ENCODE measurements at regions not wholly inside any gene's neighbourhood (a gene's known extent, or its start where the extent isn't known, plus 50 kb on each side); places are given as distances from the start of the nearest gene placed in this dataset.

DNA sequence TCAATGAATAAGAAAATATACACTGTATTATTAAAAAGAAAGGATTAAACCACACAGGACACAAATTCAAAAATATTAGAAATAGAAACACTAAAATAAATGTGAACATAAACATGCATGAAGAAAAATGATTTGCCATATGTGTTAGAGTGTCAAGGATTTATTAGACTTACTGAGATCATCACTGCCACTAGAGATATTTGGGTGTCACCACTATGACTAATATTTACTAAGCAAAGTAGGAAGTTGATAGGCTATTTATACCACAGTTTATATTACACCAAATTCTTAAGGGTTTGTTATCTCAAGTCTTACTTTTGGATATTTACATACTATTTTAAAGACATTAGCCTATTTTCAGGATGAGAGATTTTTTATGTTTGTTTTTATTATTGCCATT lies 575.0 kb upstream of the SGO1 start:
- Histone ChIP-seq H3K4me3 (ENCODE audit: low read length) (no peak overlapping the region), H3K27ac (ENCODE audit: low read length) (no peak overlapping the region)

DNA sequence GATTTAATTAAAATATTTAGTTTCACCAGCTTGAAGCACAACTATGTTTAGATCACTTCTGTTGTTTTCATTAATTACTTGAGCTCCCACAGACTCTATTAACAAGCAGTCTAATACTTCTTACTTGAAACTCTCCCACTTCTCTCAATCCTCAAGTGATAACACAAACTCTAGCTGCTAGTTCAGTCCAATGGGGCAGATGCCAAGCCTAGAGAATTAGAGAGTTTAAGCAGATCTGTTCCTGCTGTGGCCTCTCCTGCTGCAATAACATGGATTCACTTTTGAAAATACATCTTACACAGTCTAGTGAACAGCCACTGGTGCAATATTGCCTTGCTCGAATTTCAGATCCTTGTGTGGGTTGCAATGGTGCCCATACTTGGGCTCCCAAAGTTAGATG lies 566.4 kb upstream of the SGO1 start:
- Histone ChIP-seq H3K27me3 (ENCODE audit: control insufficient read depth, insufficient read depth, low read length) (no peaks in the 10 kb centered on the region), H3K27ac (ENCODE audit: low read length) (no peak overlapping the region), H3K4me3 (ENCODE audit: low read length) (no peak overlapping the region), H3K4me1 (ENCODE audit: control insufficient read depth, insufficient read depth, low read length) (no peaks in the 10 kb centered on the region), H3K36me3 (ENCODE audit: control insufficient read depth, insufficient read depth, low read length) (no peaks in the 10 kb centered on the region), H3K9me3 (replicated peaks; ENCODE audit: control insufficient read depth, low read depth, low read length) (no peaks in the 10 kb centered on the region)
- peak; percentile 46 for DNase-seq
- WGBS (ENCODE audit: insufficient coverage): 90% methylated on average over 1 of the region's 1 CpG

More for the DNA sequence above, 575.0 kb upstream of the SGO1 start:
- H3K36me3 ChIP-seq (ENCODE audit: control insufficient read depth, insufficient read depth, low read length): no peaks in the 10 kb centered on the region
- DNase-seq: no peak
- H3K4me1 ChIP-seq (ENCODE audit: control insufficient read depth, insufficient read depth, low read length): no peaks in the 10 kb centered on the region
- H3K27me3 ChIP-seq (ENCODE audit: control insufficient read depth, insufficient read depth, low read length): no peaks in the 10 kb centered on the region
- H3K9me3 ChIP-seq (replicated peaks; ENCODE audit: control insufficient read depth, low read depth, low read length): no peaks in the 10 kb centered on the region

DNA sequence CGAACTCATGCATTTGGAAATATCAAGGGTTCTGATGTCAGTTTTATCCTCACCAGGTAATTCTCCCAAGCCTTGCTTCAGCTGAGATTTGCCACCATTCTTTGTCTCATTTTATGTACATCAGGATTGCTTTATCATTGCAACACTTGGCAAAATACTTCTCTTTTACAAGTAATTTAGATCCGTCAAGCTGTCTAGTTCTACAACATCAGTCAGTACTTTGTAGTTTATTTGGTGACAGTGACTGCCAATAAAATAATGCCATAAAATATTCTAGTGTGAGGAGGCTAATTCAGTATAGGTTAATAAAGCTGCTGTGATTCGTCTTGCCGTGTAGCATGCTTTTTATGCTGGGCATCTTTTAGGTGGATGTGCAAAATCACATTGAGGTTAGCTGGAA lies 565.3 kb upstream of the SGO1 start:
- no peaks in the 10 kb centered on the region for H3K4me1 ChIP-seq (ENCODE audit: control insufficient read depth, insufficient read depth, low read length)
- no peaks in the 10 kb centered on the region for H3K9me3 ChIP-seq (replicated peaks; ENCODE audit: control insufficient read depth, low read depth, low read length)
- WGBS (ENCODE audit: insufficient coverage): 73% methylated on average over 3 of the region's 4 CpGs
- no peak overlapping the region for H3K27ac ChIP-seq (ENCODE audit: low read length)
- no peaks in the 10 kb centered on the region for H3K36me3 ChIP-seq (ENCODE audit: control insufficient read depth, insufficient read depth, low read length)
- DNase-seq: no peak
- H3K27me3 ChIP-seq (ENCODE audit: control insufficient read depth, insufficient read depth, low read length): no peaks in the 10 kb centered on the region
- H3K4me3 ChIP-seq (ENCODE audit: low read length): no peak overlapping the region

DNA sequence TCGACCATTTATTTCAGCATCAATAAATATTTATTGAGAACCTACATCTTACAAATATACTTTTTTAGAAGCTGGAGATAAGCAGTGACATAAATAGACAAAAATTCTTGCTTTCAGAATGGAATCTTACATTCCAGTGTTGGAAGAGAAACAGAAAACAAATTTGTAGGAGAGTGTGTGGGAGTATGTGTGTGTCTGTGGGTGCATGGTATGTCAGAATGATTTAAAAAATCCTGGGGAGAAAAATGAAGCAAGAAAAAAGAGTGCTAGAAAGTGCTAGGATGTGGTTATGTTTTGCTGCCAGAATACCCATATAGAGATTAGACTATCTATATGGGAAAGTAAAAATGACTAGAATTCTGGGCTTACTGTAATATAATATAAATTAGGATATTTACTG lies 561.7 kb upstream of the SGO1 start:
- Histone ChIP-seq H3K27me3 (ENCODE audit: control insufficient read depth, insufficient read depth, low read length) (no peaks in the 10 kb centered on the region), H3K27ac (ENCODE audit: low read length) (no peak overlapping the region), H3K36me3 (ENCODE audit: control insufficient read depth, insufficient read depth, low read length) (no peaks in the 10 kb centered on the region), H3K4me1 (ENCODE audit: control insufficient read depth, insufficient read depth, low read length) (no peaks in the 10 kb centered on the region), H3K9me3 (replicated peaks; ENCODE audit: control insufficient read depth, low read depth, low read length) (no peaks in the 10 kb centered on the region), H3K4me3 (ENCODE audit: low read length) (no peak overlapping the region)
- DNase-seq: no peak
- no CpG with 5 or more reads among the region's 1 CpG for WGBS (ENCODE audit: insufficient coverage)

DNA sequence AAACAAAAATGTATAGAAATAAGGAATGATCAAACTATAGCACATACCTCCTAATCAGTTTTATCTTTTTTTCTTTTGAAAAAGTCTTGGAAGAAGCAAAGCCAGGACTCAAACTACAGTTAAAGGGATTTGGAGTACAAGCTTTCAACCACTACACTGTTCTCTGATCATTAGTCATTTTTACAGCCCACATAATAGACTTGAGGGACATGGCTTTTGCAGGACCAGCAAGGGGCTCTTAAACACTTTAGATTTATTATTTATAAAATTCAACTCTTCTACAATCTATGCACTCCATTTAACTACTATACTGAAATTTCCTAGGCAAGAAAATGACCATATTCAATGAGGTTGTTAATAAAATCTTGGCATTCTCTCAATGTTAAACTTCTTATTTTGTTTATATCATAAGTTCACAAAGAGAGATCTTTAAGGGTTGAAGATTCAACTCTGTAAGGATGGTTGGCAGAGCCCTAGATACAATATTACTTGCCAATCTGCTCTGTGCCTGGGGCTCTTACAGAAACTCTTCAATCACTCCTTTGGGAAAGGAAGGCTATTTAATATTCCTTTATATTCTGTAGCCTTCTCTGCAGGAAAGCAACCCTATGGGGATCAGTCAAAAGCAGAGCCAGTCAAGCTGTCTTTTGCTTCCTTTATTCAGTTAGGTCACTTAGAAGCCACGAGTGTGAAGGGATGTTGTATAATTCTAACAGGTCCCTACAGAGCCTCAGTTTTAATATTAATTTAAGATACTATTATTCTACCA lies 557.7 kb upstream of the SGO1 start:
- no peaks in the 10 kb centered on the region for H3K9me3 ChIP-seq (replicated peaks; ENCODE audit: control insufficient read depth, low read depth, low read length)
- H3K36me3 ChIP-seq (ENCODE audit: control insufficient read depth, insufficient read depth, low read length): no peaks in the 10 kb centered on the region
- WGBS (ENCODE audit: insufficient coverage): no CpG with 5 or more reads among the region's 1 CpG
- no peaks in the 10 kb centered on the region for H3K27me3 ChIP-seq (ENCODE audit: control insufficient read depth, insufficient read depth, low read length)
- H3K4me3 ChIP-seq (ENCODE audit: low read length): no peak overlapping the region
- H3K27ac ChIP-seq (ENCODE audit: low read length): no peak overlapping the region
- DNase-seq: peak; percentile 82
- H3K4me1 ChIP-seq (ENCODE audit: control insufficient read depth, insufficient read depth, low read length): no peaks in the 10 kb centered on the region

DNA sequence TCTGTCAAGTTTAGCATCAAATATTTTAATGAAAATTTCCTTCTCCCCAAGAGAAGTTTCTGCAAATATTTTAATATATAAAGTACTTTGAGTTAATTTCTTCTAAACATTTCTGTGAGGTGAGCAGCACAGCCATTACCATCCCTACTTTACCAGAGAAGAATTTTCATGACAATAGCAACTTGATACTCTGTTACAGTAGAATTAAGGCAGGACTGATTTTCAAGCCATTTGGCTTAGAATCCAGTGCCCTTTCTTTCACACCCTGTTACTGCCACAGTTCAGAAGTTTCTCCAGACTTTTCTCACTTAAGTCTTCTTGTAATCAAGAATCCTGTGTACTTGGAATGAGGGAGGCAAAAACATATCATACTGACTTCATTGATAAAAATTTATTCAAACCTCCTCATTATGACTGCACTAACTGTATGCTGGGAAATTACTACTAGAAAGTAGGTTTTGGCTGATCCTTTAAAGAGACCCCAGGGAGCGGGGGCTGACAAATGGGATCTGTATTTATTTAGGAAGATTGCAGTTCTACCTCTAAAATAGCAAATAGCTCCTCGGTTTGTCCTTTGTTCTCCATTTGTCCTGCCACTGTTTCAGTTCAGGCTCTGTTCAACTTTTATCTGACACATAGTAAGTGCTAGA lies 557.0 kb upstream of the SGO1 start:
- DNase-seq: peak; percentile 76
- Histone ChIP-seq H3K9me3 (replicated peaks; ENCODE audit: control insufficient read depth, low read depth, low read length) (no peaks in the 10 kb centered on the region), H3K27ac (ENCODE audit: low read length) (no peak overlapping the region), H3K4me1 (ENCODE audit: control insufficient read depth, insufficient read depth, low read length) (no peaks in the 10 kb centered on the region), H3K27me3 (ENCODE audit: control insufficient read depth, insufficient read depth, low read length) (no peaks in the 10 kb centered on the region), H3K4me3 (ENCODE audit: low read length) (no peak overlapping the region), H3K36me3 (ENCODE audit: control insufficient read depth, insufficient read depth, low read length) (no peaks in the 10 kb centered on the region)
- WGBS (ENCODE audit: insufficient coverage): no CpG with 5 or more reads among the region's 2 CpGs

DNA sequence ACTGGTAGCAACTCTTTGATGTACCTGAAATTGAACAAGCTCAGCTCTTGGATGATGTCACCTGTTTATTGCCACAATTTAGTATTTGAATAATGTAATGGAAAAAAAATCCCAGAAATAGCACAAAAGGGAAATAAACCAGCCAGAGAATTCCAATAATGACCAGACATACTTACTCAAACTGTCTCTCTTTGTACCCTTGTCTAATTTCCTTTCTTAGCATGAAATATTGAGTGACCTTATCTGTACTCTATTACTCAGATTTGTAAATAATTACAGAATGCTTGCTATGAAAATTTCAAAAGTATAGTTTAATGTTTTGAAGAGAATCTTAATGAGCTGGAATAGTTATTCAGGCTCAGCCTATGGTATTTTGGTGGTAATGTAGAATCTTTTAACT lies 555.4 kb upstream of the SGO1 start:
- no peak overlapping the region for H3K4me3 ChIP-seq (ENCODE audit: low read length)
- no peaks in the 10 kb centered on the region for H3K27me3 ChIP-seq (ENCODE audit: control insufficient read depth, insufficient read depth, low read length)
- no peaks in the 10 kb centered on the region for H3K9me3 ChIP-seq (replicated peaks; ENCODE audit: control insufficient read depth, low read depth, low read length)
- no peak overlapping the region for H3K27ac ChIP-seq (ENCODE audit: low read length)
- no peaks in the 10 kb centered on the region for H3K4me1 ChIP-seq (ENCODE audit: control insufficient read depth, insufficient read depth, low read length)
- DNase-seq: peak; percentile 13
- H3K36me3 ChIP-seq (ENCODE audit: control insufficient read depth, insufficient read depth, low read length): no peaks in the 10 kb centered on the region

DNA sequence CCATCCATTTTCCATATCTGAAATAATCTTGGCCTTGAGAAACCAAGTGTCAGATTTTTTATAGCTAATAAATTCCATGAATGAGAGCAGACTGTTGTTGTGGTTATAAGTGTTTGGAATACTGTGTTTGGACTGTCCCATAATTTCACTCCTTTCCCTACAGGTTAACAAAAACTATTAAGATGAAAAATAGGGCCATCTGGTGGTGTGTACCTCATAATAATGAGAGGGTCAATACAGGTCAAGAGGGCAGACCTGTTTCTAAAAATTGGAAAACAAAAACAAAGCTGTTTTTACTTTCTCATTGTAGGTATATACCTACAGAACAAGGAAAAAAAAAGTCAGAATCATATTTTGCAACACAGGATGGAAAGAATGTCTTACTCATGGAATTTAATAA lies 553.8 kb upstream of the SGO1 start:
- H3K9me3 ChIP-seq (replicated peaks; ENCODE audit: control insufficient read depth, low read depth, low read length): no peaks in the 10 kb centered on the region

DNA sequence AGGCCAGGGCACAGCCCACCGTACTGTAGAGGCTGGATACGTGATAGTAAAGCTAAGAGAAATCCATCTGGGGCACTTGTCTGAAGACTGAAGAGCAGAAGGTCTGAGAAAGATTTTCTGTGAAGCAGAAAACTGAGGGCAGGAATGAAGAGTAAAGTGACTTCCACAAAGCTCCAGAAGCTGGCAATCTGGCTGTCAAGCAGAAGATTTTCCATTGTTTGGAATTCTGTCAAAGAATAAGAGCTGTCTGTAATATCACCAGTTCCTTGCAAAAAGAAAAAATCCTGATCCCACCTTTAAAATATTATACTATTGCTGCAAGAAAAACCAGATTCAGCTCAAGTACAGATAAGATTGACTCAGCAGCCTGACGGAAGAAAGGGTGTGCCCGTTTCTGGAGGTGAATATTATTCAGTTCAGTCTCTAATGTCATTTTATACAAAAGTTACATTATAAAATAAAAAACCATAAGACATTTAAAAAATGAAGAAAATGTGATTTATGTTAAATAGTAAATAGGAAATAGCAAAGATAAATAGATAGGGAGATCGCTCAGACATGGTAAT lies 550.4 kb upstream of the SGO1 start:
- no peak overlapping the region for H3K4me3 ChIP-seq (ENCODE audit: low read length)
- no peak overlapping the region for H3K27ac ChIP-seq (ENCODE audit: low read length)
- 86% methylated on average over 2 of the region's 5 CpGs for WGBS (ENCODE audit: insufficient coverage)
- H3K27me3 ChIP-seq (ENCODE audit: control insufficient read depth, insufficient read depth, low read length): no peaks in the 10 kb centered on the region
- no peak for DNase-seq
- H3K4me1 ChIP-seq (ENCODE audit: control insufficient read depth, insufficient read depth, low read length): no peaks in the 10 kb centered on the region
- H3K9me3 ChIP-seq (replicated peaks; ENCODE audit: control insufficient read depth, low read depth, low read length): no peaks in the 10 kb centered on the region
- H3K36me3 ChIP-seq (ENCODE audit: control insufficient read depth, insufficient read depth, low read length): no peaks in the 10 kb centered on the region

More for the DNA sequence above, 553.8 kb upstream of the SGO1 start:
- Histone ChIP-seq H3K4me1 (ENCODE audit: control insufficient read depth, insufficient read depth, low read length) (no peaks in the 10 kb centered on the region), H3K27me3 (ENCODE audit: control insufficient read depth, insufficient read depth, low read length) (no peaks in the 10 kb centered on the region), H3K4me3 (ENCODE audit: low read length) (no peak overlapping the region), H3K27ac (ENCODE audit: low read length) (no peak overlapping the region), H3K36me3 (ENCODE audit: control insufficient read depth, insufficient read depth, low read length) (no peaks in the 10 kb centered on the region)
- no peak for DNase-seq

DNA sequence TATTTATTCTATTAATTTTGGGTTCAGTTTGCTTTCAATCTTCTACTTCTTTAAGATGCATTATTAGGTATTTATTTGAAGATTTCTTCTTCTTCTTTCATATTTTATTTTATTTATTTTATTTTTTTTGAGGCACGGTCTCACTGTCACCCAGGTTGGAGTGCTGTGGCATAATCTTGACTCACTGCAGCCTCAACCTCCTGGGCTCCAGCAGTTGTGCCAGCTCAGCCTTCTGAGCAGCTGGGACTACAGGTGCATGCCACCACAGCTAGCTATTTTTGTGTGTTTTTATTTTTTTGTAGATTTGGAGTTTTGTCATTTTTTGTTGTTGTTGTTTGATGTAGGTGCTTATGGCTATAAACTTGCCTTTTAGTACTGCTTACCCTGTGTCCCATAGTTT lies 543.2 kb upstream of the SGO1 start:
- 100% methylated on average over 1 of the region's 1 CpG for WGBS (ENCODE audit: insufficient coverage)
- Histone ChIP-seq H3K4me3 (ENCODE audit: low read length) (no peak overlapping the region), H3K27ac (ENCODE audit: low read length) (no peak overlapping the region), H3K27me3 (ENCODE audit: control insufficient read depth, insufficient read depth, low read length) (no peaks in the 10 kb centered on the region), H3K4me1 (ENCODE audit: control insufficient read depth, insufficient read depth, low read length) (no peaks in the 10 kb centered on the region), H3K36me3 (ENCODE audit: control insufficient read depth, insufficient read depth, low read length) (no peaks in the 10 kb centered on the region), H3K9me3 (replicated peaks; ENCODE audit: control insufficient read depth, low read depth, low read length) (no peaks in the 10 kb centered on the region)
- DNase-seq: no peak
